Ovary (tissue), 7 donors: ENCODE measurements at regions not wholly inside any gene's neighbourhood (a gene's known extent, or its start where the extent isn't known, plus 50 kb on each side); places are given as distances from the start of the nearest gene placed in this dataset.

Experiments used
- DNase-seq, 5 donors: peaks; one replicate each; pipeline ENCODE4 v3.0.0-alpha.2; 2019 to 2020
- H3K27ac ChIP-seq, 2 donors: fragments of 200-600 bp; one replicate each; pipeline versions ENCODE4 v1.5.1 to v1.8.0; 2019 to 2022
- H3K27me3 ChIP-seq: fragments of 200-600 bp; one replicate; pipeline ENCODE4 v1.8.0; 2022
- H3K36me3 ChIP-seq: fragments of 200-600 bp; sonication (generic); one replicate; pipeline ENCODE4 v1.5.1; 2019
- H3K4me1 ChIP-seq: one replicate; pipeline ENCODE4 v1.8.1; 2013; ENCODE audit warnings: mild to moderate bottlenecking, moderate library complexity; ENCODE audit not compliant: insufficient read depth
- H3K4me3 ChIP-seq: fragments of 200-600 bp; sonication (generic); one replicate; pipeline ENCODE4 v1.5.1; 2017
- H3K9me3 ChIP-seq, 2 donors: fragments of 200-600 bp in 1 of 2; sonication (generic) in 1 of 2; one replicate each; pipeline versions ENCODE4 v1.5.1 to v1.8.1; 2013 to 2019; ENCODE audit warnings: mild to moderate bottlenecking in 1 of 2, moderate library complexity in 1 of 2
- CTCF ChIP-seq, 3 donors: fragments of 450-650 bp in 2 of 3; fragments of 200-600 bp in 1 of 3; IDR thresholded peaks; one replicate each; pipeline versions ENCODE4 v1.5.1 to v1.8.0; 2016 to 2022; ENCODE audit warnings: antibody characterized with exemption in 3 of 3, mild to moderate bottlenecking in 1 of 3
- EP300 ChIP-seq: sonication (generic); formaldehyde crosslinking; IDR thresholded peaks from one replicate; pipeline ENCODE4 v1.6.1; 2017; ENCODE audit warnings: antibody characterized with exemption
- POLR2A ChIP-seq: fragments of 450-650 bp; IDR thresholded peaks from one replicate; pipeline ENCODE4 v1.6.1; 2017; ENCODE audit warnings: antibody characterized with exemption, mild to moderate bottlenecking, moderate library complexity
- WGBS, 3 donors: extraction: QIAGEN DNeasy Blood & Tissue Kit in 1 of 3; methylation state at CpG; one replicate each; pipeline versions ENCODE4 v1.1.5 to v1.1.7; 2013 to 2017; 5-methylcytosine and 5-hydroxymethylcytosine counted together
- intact Hi-C, 4 donors: fragments of 100-400 bp; cut with DNase I; formaldehyde crosslinking; loops; one replicate each; pipeline versions ENCODE4 v1.11.0 to v1.15.1; 2022 to 2023
- donor health status: DM: no; HTN: no; CAD: no; lungs with moderate emphysema.
- donor health status: DM: no; HTN: no; CAD: no.
- donor health status: Bipolar disorder and iron deficiency.
- donor health status: DM: no; HTN: no; CAD: no.
- donor health status: DM: yes; HTN: yes; CAD: no.

- WGBS, 3 donors: 57 to 80% (median 74%) methylated on average over 10 of the region's 10 CpGs
- Histone ChIP-seq H3K27ac (no peak overlapping the region), H3K4me1 (no peaks in the 10 kb centered on the region), H3K27me3 (no peaks in the 10 kb centered on the region), H3K9me3 (no peaks in the 10 kb centered on the region), H3K36me3 (no peaks in the 10 kb centered on the region), H3K4me3 (no peak overlapping the region)
- TF ChIP-seq POLR2A (no peak), EP300 (no peak), CTCF (IDR thresholded peaks at IDR 0.05) (no peak)
- peak in 1 of 5 donors; percentile 15 for DNase-seq
- intact Hi-C loops: loop anchor here in 1 of 4 donors (10.0 kb wide), 1 partner anchor 84 kb away; no protein-coding TSS in a partner anchor
Measured at GRCh38 chr21:41660748-41661147, 106.1 kb downstream of the RIPK4 start.

DNA sequence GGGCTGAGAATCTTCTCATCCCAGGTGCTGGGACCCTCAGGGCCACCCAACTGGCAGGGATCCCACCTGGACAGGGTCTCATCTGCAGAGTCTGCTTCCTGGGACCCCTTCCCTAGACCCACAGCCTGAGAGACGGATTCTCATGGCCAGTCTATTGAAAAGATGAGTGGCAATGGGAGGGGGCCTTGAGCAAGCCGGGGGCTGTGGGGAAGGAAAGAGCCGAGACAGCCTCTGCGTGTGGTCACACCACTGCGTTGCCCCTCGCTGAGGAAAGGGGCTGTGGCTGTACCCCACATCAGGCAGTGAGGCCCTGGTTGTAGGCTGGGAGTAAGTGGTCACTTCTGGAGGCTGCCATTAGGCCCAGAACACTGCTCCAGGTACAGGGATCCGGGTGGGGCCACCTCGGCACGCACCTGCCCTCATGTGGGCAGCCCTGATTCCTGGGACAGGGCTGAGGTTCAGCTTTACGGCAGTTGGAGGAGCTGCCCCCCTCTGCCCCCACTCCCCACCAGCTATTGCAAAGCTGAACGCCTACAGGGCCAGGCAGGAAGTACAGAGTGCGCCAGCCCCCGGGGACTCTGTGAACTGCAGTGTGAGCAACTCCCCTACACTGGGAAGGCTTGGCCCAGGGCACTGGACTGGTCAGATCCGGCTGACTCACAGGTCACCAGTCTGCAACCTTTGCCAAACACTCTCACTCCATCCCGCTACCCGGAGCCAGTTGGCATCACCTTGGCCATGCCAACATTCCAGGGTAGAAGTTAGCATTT is 106.9 kb downstream of the RIPK4 start:
- H3K4me3 ChIP-seq: no peak overlapping the region
- intact Hi-C loops: loop anchor here in 1 of 4 donors (10.0 kb wide), 1 partner anchor 85 kb away; no protein-coding TSS in a partner anchor
- H3K9me3 ChIP-seq: no peaks in the 10 kb centered on the region
- no peak for DNase-seq
- no peaks in the 10 kb centered on the region for H3K4me1 ChIP-seq
- H3K27me3 ChIP-seq: no peaks in the 10 kb centered on the region
- no peaks in the 10 kb centered on the region for H3K36me3 ChIP-seq
- TF ChIP-seq EP300 (no peak), POLR2A (no peak), CTCF (IDR thresholded peaks at IDR 0.05) (no peak)
- WGBS, 3 donors: 68 to 75% (median 72%) methylated on average over 16 of the region's 16 CpGs
- no peak overlapping the region for H3K27ac ChIP-seq

DNA sequence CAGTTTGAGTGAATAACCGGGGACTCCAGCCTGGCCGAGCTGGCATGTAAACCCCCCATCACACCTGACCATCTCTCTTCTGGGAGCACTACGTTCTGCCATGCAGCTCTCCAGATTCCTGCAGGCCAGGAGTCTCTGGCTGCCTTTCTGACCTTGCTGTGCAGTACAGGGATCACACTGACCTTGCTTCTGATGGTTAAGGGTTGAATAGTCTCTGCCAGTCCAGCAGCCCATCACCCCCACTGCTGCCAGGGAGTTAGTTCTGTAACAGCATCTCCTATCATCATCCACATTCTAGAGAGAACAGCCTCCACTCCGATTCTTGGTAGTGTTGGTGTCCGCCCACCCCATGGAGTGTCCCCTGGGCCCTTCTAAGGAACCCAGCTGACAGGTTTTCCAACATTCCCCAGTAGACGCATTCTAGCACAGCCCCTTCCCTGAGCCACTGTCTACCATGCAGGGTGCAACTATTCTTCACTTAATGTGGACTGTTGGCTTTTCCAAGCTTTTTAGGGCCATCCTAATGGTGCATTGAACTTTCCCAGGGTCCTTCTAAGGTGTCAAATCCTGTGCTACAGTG is 109.8 kb downstream of the RIPK4 start:
- no peak for DNase-seq
- Histone ChIP-seq H3K36me3 (no peaks in the 10 kb centered on the region), H3K4me3 (no peak overlapping the region), H3K9me3 (no peaks in the 10 kb centered on the region), H3K27me3 (no peaks in the 10 kb centered on the region), H3K4me1 (no peaks in the 10 kb centered on the region), H3K27ac (no peak overlapping the region)
- 74 to 88% (median 80%) methylated on average over 6 of the region's 6 CpGs for WGBS, 3 donors
- intact Hi-C loops: no loop called here
- TF ChIP-seq EP300 (no peak), POLR2A (no peak), CTCF (IDR thresholded peaks at IDR 0.05) (no peak)

DNA sequence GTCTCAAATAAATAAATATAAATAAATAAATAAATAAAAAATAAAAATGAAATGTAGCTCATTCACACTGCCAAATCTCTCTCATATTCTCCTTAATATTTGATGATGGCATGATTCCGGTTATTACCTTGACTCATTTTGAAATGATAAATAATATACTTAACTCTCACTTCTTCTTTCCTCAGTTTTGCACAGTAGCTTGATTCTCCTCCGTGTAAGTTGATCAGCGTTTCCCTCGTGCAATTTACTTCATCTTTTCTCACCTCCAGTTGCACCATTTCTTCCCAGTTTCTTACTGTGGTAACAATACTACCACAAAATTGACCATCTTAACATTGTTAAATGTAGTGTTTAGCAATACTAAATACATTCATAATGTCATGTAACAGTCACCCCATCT is 111.6 kb downstream of the RIPK4 start:
- 88 to 90% (median 89%) methylated on average over 4 of the region's 4 CpGs for WGBS, 3 donors
- Histone ChIP-seq H3K27me3 (no peaks in the 10 kb centered on the region), H3K9me3 (no peaks in the 10 kb centered on the region), H3K4me3 (no peak overlapping the region), H3K36me3 (no peaks in the 10 kb centered on the region), H3K4me1 (no peaks in the 10 kb centered on the region), H3K27ac (no peak overlapping the region)
- intact Hi-C loops: no loop called here
- no peak for DNase-seq
- no peak for TF ChIP-seq CTCF (IDR thresholded peaks at IDR 0.05)
- TF ChIP-seq POLR2A: no peak
- TF ChIP-seq EP300: no peak
